SK-N-SH (cell line): ENCODE measurements at regions not wholly inside any gene's neighbourhood (a gene's known extent, or its start where the extent isn't known, plus 50 kb on each side); places are given as distances from the start of the nearest gene placed in this dataset.

Experiments used
- CTCF ChIA-PET: fragments of 300-600, 350-600 bp; formaldehyde crosslinking; extraction: SDS; loops from one replicate; lab custom pipeline; 2021; lab: Yijun Ruan, JAX
- POLR2A ChIA-PET: fragments of 350-600 bp; sonication (Branson Sonifier 250); formaldehyde crosslinking; extraction: SDS; loops from one replicate; lab custom pipeline; 2020; ENCODE audit warnings: antibody characterized with exemption, inconsistent platforms; lab: Yijun Ruan, JAX
- DNase-seq: peaks from one replicate; pipeline ENCODE4 v3.0.0; 2012
- H2AFZ ChIP-seq: fragments of 200-600 bp; sonication (generic); 2 replicates; pipeline ENCODE4 v1.8.1; 2016; ENCODE audit warnings: antibody characterized with exemption, mild to moderate bottlenecking, low read depth
- H3F3A ChIP-seq: fragments of 200-600 bp; sonication (generic); replicated peaks from 2 replicates; pipeline ENCODE3; 2016; ENCODE audit warnings: antibody characterized with exemption, mild to moderate bottlenecking; ENCODE audit not compliant: insufficient read depth
- H3K27ac ChIP-seq, 2 experiments: fragments of 200-500 bp in 1 of 2; fragments of 200-600 bp in 1 of 2; sonication (Bioruptor generic) in 1 of 2; sonication (generic), shearing (Covaris generic) in 1 of 2; 2 replicates each; pipeline versions ENCODE4 v1.5.1 to v1.6.1; 2014 to 2016; ENCODE audit warnings: low read depth in 2 of 2, inconsistent platforms in 1 of 2, low read length in 1 of 2, mild to moderate bottlenecking in 1 of 2, mixed read lengths in 1 of 2
- H3K27me3 ChIP-seq: fragments of 200-600 bp; sonication (generic), shearing (Covaris generic); 2 replicates; pipeline ENCODE4 v1.6.1; 2016; ENCODE audit warnings: mixed run types; ENCODE audit not compliant: insufficient read depth
- H3K36me3 ChIP-seq, 2 experiments: fragments of 200-500 bp in 1 of 2; fragments of 200-600 bp in 1 of 2; sonication (Bioruptor generic) in 1 of 2; sonication (generic) in 1 of 2; replicated peaks in 1 of 2; 2 replicates each; pipeline versions ENCODE3 to v1.5.1; 2014 to 2016; ENCODE audit warnings: low read length in 1 of 2, mild to moderate bottlenecking in 1 of 2; ENCODE audit not compliant: insufficient read depth in 2 of 2, control insufficient read depth in 1 of 2
- H3K4me1 ChIP-seq, 2 experiments: fragments of 200-500 bp in 1 of 2; fragments of 200-600 bp in 1 of 2; sonication (Bioruptor generic) in 1 of 2; sonication (generic), shearing (Covaris generic) in 1 of 2; 2 replicates each; pipeline versions ENCODE4 v1.5.1 to v1.6.1; 2014 to 2016; ENCODE audit warnings: low read depth in 1 of 2, low read length in 1 of 2, mixed run types in 1 of 2; ENCODE audit not compliant: insufficient read depth in 2 of 2, control insufficient read depth in 1 of 2
- H3K4me2 ChIP-seq: fragments of 200-600 bp; sonication (generic), shearing (Covaris generic); 2 replicates; pipeline ENCODE4 v1.6.1; 2017; ENCODE audit warnings: mixed run types
- H3K4me3 ChIP-seq, 2 experiments: fragments of 200-500 bp in 1 of 2; fragments of 200-600 bp in 1 of 2; sonication (Bioruptor generic) in 1 of 2; sonication (generic), shearing (Covaris generic) in 1 of 2; 2 replicates each; pipeline versions ENCODE4 v1.5.1 to v1.8.1; 2014 to 2016; ENCODE audit warnings: low read depth in 2 of 2, inconsistent platforms in 1 of 2, low read length in 1 of 2, mild to moderate bottlenecking in 1 of 2, mixed read lengths in 1 of 2, moderate library complexity in 1 of 2
- H3K79me2 ChIP-seq: fragments of 200-600 bp; sonication (generic); 2 replicates; pipeline ENCODE4 v1.8.1; 2017; ENCODE audit warnings: mild to moderate bottlenecking; ENCODE audit not compliant: insufficient read depth
- H3K9ac ChIP-seq: fragments of 200-600 bp; sonication (generic); 2 replicates; pipeline ENCODE4 v1.6.1; 2017; ENCODE audit warnings: mixed run types
- H3K9me2 ChIP-seq: fragments of 200-600 bp; sonication (generic); 2 replicates; pipeline ENCODE4 v1.6.1; 2017; ENCODE audit warnings: mixed run types
- H3K9me3 ChIP-seq: fragments of 200-600 bp; sonication (generic); 2 replicates; pipeline ENCODE4 v1.6.1; 2017; ENCODE audit warnings: mixed run types, mild to moderate bottlenecking, moderate library complexity
- H4K20me1 ChIP-seq: fragments of 200-600 bp; sonication (generic); 2 replicates; pipeline ENCODE4 v1.6.1; 2017; ENCODE audit warnings: mild to moderate bottlenecking, mixed run types; ENCODE audit not compliant: insufficient read depth
- ELF1 ChIP-seq: IDR thresholded peaks from 2 replicates; pipeline ENCODE4 v1.4.0; 2012
- EP300 ChIP-seq, 2 experiments: IDR thresholded peaks; 2 replicates each; pipeline versions ENCODE4 v1.4.0 to v1.6.1; 2012; ENCODE audit warnings: borderline replicate concordance in 1 of 2, low read depth in 1 of 2, low read length in 1 of 2
- EZH2phosphoT487 ChIP-seq: fragments of 200-600 bp; sonication (generic); IDR thresholded peaks from 2 replicates; pipeline ENCODE4 v1.6.1; 2017; ENCODE audit warnings: low read depth, mixed run types, mild to moderate bottlenecking, antibody characterized with exemption, moderate library complexity, borderline replicate concordance
- FOSL2 ChIP-seq: IDR thresholded peaks from 2 replicates; pipeline ENCODE4 v1.4.0; 2012; ENCODE audit warnings: low read depth, mild to moderate bottlenecking, moderate library complexity, borderline replicate concordance
- FOXM1 ChIP-seq: IDR thresholded peaks from 2 replicates; pipeline ENCODE4 v1.4.0; 2012; ENCODE audit warnings: low read depth, mild to moderate bottlenecking
- GATA2 ChIP-seq: sonication (generic); formaldehyde crosslinking; IDR thresholded peaks from 2 replicates; pipeline ENCODE4 v1.5.0; 2020; ENCODE audit warnings: mild to moderate bottlenecking, missing genetic modification reagents
- MEF2A ChIP-seq: IDR thresholded peaks from 2 replicates; pipeline ENCODE4 v1.4.0; 2012; ENCODE audit warnings: low read depth, borderline replicate concordance
- POLR2AphosphoS5 ChIP-seq: IDR thresholded peaks from 2 replicates; pipeline ENCODE4 v1.6.1; 2012; ENCODE audit warnings: low read depth, low read length
- RCOR1 ChIP-seq: fragments of 150-350 bp; IDR thresholded peaks from 2 replicates; pipeline ENCODE4 v1.6.1; 2017; ENCODE audit warnings: antibody characterized with exemption, low read length
- RFX5 ChIP-seq: IDR thresholded peaks from 2 replicates; pipeline ENCODE4 v1.6.1; 2012; ENCODE audit warnings: mild to moderate bottlenecking, improper control_type of control experiment, low read length
- RXRA ChIP-seq: IDR thresholded peaks from 2 replicates; pipeline ENCODE4 v1.4.0; 2012; ENCODE audit warnings: low read depth, mild to moderate bottlenecking, borderline replicate concordance
- SIN3A ChIP-seq: IDR thresholded peaks from 2 replicates; pipeline ENCODE4 v1.6.1; 2012; ENCODE audit warnings: low read depth, mild to moderate bottlenecking, low read length, moderate library complexity, borderline replicate concordance
- SMC3 ChIP-seq: IDR thresholded peaks from 2 replicates; pipeline ENCODE4 v1.6.1; 2012; ENCODE audit warnings: low read depth, low read length, improper control_type of control experiment
- TAF1 ChIP-seq: IDR thresholded peaks from 2 replicates; pipeline ENCODE4 v1.6.1; 2012; ENCODE audit warnings: low read depth, mild to moderate bottlenecking, low read length, moderate library complexity, borderline replicate concordance
- TEAD4 ChIP-seq: IDR thresholded peaks from 2 replicates; pipeline ENCODE4 v1.4.0; 2012; ENCODE audit warnings: mild to moderate bottlenecking, borderline replicate concordance; ENCODE audit not compliant: insufficient read depth
- YY1 ChIP-seq: IDR thresholded peaks from 2 replicates; pipeline ENCODE4 v1.4.0; 2012; ENCODE audit warnings: low read depth, mild to moderate bottlenecking
- WGBS: methylation state at CpG from one replicate; pipeline ENCODE4 v1.1.6; 2017; ENCODE audit warnings: low lambda C conversion rate; 5-methylcytosine and 5-hydroxymethylcytosine counted together
- TF ChIP-seq, protein P1 (sequence below): IDR thresholded peaks from 2 replicates; pipeline ENCODE4 v1.4.0; 2012; ENCODE audit warnings: low read depth
- TF ChIP-seq, protein P2 (sequence below): IDR thresholded peaks from 2 replicates; pipeline ENCODE4 v1.4.0; 2012; ENCODE audit warnings: low read depth, borderline replicate concordance
- TF ChIP-seq, protein P3 (sequence below): fragments of 150-350 bp; IDR thresholded peaks from 2 replicates; pipeline ENCODE4 v1.6.1; 2016; ENCODE audit warnings: mild to moderate bottlenecking, low read depth, low read length
- TF ChIP-seq, protein P4 (sequence below): IDR thresholded peaks from 2 replicates; pipeline ENCODE4 v1.4.0; 2012; ENCODE audit warnings: low read depth, borderline replicate concordance
- TF ChIP-seq, protein P5 (sequence below): fragments of 200-600 bp; sonication (generic); IDR thresholded peaks from 2 replicates; pipeline ENCODE4 v1.6.1; 2017; ENCODE audit warnings: antibody characterized with exemption, mild to moderate bottlenecking, moderate library complexity
- TF ChIP-seq, protein P6 (sequence below): fragments of 150-350 bp; IDR thresholded peaks from 2 replicates; pipeline ENCODE4 v1.6.1; 2017; ENCODE audit warnings: antibody characterized with exemption, low read length, low read depth, borderline replicate concordance

DNA sequence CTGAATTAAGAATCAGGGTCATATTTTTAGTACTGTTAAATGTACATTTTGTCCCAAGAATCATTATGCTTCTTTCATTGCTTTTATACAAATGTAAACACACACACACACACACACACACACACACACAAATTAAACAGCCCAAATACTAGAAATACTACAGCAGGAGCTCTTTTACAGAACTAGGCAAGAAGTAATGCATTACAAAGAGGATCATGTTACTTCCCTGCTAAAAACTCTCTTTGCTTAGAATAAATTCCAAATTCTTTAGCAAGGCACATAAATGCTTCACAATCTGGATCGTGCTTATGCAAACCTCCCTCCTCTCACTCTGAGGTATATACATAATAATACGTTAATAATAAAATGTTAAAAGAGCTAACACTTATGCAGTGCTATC is 720.4 kb upstream of the ADGRL4 start:
- H4K20me1 ChIP-seq: no peaks in the 10 kb centered on the region
- H3K9me3 ChIP-seq: no peaks in the 10 kb centered on the region
- no peaks in the 10 kb centered on the region for H3K9me2 ChIP-seq
- no peaks in the 10 kb centered on the region for H3K36me3 ChIP-seq
- H2AFZ ChIP-seq: no peak overlapping the region
- H3K27ac ChIP-seq: no peak overlapping the region
- POLR2A ChIA-PET: no interaction called here
- TF ChIP-seq TAF1 (no peak), EZH2phosphoT487 (no peak), MEF2A (no peak), EP300 (IDR thresholded peaks at IDR 0.05; ENCODE audit: borderline replicate concordance in 1 of 2, low read depth in 1 of 2, low read length in 1 of 2) (no peak), RXRA (no peak), POLR2AphosphoS5 (no peak), SIN3A (no peak), GATA2 (CRISPR knock-in tag) (no peak), YY1 (no peak), ELF1 (no peak), SMC3 (no peak), RCOR1 (no peak)
- TF ChIP-seq, protein P1, sequence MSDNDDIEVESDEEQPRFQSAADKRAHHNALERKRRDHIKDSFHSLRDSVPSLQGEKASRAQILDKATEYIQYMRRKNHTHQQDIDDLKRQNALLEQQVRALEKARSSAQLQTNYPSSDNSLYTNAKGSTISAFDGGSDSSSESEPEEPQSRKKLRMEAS: no peak
- TF ChIP-seq, protein P2, sequence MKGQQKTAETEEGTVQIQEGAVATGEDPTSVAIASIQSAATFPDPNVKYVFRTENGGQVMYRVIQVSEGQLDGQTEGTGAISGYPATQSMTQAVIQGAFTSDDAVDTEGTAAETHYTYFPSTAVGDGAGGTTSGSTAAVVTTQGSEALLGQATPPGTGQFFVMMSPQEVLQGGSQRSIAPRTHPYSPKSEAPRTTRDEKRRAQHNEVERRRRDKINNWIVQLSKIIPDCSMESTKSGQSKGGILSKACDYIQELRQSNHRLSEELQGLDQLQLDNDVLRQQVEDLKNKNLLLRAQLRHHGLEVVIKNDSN: no peak
- TF ChIP-seq, protein P3, sequence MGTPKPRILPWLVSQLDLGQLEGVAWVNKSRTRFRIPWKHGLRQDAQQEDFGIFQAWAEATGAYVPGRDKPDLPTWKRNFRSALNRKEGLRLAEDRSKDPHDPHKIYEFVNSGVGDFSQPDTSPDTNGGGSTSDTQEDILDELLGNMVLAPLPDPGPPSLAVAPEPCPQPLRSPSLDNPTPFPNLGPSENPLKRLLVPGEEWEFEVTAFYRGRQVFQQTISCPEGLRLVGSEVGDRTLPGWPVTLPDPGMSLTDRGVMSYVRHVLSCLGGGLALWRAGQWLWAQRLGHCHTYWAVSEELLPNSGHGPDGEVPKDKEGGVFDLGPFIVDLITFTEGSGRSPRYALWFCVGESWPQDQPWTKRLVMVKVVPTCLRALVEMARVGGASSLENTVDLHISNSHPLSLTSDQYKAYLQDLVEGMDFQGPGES: no peak
- no peak for DNase-seq
- no peaks in the 10 kb centered on the region for H3F3A ChIP-seq
- no peak overlapping the region for H3K9ac ChIP-seq
- H3K27me3 ChIP-seq: no peaks in the 10 kb centered on the region
- CTCF ChIA-PET: interaction anchor here (1.0 kb wide), 1 partner anchor 888 kb away, joined by 3 read pairs; no protein-coding TSS in a partner anchor
- H3K4me2 ChIP-seq: no peak overlapping the region
- no peaks in the 10 kb centered on the region for H3K79me2 ChIP-seq
- H3K4me1 ChIP-seq: no peaks in the 10 kb centered on the region; a peak in 1 of 4 replicates
- H3K4me3 ChIP-seq: no peak overlapping the region
- 71% methylated on average over 2 of the region's 2 CpGs for WGBS

DNA sequence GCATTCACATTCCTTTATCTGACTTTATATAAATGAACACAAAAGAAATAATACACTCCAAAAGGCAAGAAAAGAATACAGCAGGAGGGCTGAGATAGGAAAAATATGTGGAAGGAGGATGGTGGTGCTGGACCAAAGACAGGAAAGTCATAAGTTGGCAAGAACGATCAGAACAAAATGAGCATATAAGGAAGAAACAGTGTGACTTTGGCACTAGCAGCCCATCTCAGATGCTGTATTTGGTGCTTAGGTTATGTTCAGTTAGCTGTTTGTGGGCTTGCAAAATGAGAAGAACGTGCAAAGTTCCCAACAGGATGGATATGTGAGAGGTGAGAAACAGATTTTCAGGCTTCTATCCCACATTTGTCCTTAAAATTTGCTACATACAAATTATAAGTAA is 719.8 kb upstream of the ADGRL4 start:
- no peak for DNase-seq
- CTCF ChIA-PET: no interaction called here
- POLR2A ChIA-PET: no interaction called here

More for the DNA sequence above, 719.8 kb upstream of the ADGRL4 start:
- Histone ChIP-seq H3F3A (no peaks in the 10 kb centered on the region), H3K4me3 (no peak overlapping the region), H3K79me2 (no peaks in the 10 kb centered on the region), H3K4me1 (no peaks in the 10 kb centered on the region; a peak in 1 of 4 replicates), H3K9me3 (no peaks in the 10 kb centered on the region), H3K36me3 (no peaks in the 10 kb centered on the region), H3K27me3 (no peaks in the 10 kb centered on the region), H3K9me2 (no peaks in the 10 kb centered on the region), H2AFZ (0 out of 2 replicates have a peak overlapping the region, but pooled peaks have one; percentile 42), H4K20me1 (no peaks in the 10 kb centered on the region), H3K27ac (no peak overlapping the region), H3K9ac (no peak overlapping the region), H3K4me2 (no peak overlapping the region)
- TF ChIP-seq FOSL2 (no peak), TEAD4 (no peak), EP300 (IDR thresholded peaks at IDR 0.05; ENCODE audit: borderline replicate concordance in 1 of 2, low read depth in 1 of 2, low read length in 1 of 2) (no peak), SIN3A (no peak), RFX5 (no peak), MEF2A (no peak), FOXM1 (no peak)
- TF ChIP-seq, protein P4, sequence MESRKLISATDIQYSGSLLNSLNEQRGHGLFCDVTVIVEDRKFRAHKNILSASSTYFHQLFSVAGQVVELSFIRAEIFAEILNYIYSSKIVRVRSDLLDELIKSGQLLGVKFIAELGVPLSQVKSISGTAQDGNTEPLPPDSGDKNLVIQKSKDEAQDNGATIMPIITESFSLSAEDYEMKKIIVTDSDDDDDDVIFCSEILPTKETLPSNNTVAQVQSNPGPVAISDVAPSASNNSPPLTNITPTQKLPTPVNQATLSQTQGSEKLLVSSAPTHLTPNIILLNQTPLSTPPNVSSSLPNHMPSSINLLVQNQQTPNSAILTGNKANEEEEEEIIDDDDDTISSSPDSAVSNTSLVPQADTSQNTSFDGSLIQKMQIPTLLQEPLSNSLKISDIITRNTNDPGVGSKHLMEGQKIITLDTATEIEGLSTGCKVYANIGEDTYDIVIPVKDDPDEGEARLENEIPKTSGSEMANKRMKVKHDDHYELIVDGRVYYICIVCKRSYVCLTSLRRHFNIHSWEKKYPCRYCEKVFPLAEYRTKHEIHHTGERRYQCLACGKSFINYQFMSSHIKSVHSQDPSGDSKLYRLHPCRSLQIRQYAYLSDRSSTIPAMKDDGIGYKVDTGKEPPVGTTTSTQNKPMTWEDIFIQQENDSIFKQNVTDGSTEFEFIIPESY: no peak
- TF ChIP-seq, protein P5, sequence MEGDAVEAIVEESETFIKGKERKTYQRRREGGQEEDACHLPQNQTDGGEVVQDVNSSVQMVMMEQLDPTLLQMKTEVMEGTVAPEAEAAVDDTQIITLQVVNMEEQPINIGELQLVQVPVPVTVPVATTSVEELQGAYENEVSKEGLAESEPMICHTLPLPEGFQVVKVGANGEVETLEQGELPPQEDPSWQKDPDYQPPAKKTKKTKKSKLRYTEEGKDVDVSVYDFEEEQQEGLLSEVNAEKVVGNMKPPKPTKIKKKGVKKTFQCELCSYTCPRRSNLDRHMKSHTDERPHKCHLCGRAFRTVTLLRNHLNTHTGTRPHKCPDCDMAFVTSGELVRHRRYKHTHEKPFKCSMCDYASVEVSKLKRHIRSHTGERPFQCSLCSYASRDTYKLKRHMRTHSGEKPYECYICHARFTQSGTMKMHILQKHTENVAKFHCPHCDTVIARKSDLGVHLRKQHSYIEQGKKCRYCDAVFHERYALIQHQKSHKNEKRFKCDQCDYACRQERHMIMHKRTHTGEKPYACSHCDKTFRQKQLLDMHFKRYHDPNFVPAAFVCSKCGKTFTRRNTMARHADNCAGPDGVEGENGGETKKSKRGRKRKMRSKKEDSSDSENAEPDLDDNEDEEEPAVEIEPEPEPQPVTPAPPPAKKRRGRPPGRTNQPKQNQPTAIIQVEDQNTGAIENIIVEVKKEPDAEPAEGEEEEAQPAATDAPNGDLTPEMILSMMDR: no peak
- TF ChIP-seq, protein P6, sequence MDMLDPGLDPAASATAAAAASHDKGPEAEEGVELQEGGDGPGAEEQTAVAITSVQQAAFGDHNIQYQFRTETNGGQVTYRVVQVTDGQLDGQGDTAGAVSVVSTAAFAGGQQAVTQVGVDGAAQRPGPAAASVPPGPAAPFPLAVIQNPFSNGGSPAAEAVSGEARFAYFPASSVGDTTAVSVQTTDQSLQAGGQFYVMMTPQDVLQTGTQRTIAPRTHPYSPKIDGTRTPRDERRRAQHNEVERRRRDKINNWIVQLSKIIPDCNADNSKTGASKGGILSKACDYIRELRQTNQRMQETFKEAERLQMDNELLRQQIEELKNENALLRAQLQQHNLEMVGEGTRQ: no peak
- WGBS: 63% methylated on average over 2 of the region's 2 CpGs
